Glutamatergic neuron (in vitro differentiated cells): ENCODE measurements at regions not wholly inside any gene's neighbourhood (a gene's known extent, or its start where the extent isn't known, plus 50 kb on each side); places are given as distances from the start of the nearest gene placed in this dataset.

Experiments
- DNase-seq: peaks from one replicate; pipeline ENCODE4 v3.0.0; 2022
- H3K27ac Mint-ChIP-seq: one replicate; pipeline ENCODE4 v1.8.0; 2020; ENCODE audit warnings: mild to moderate bottlenecking, mixed read lengths, inconsistent platforms; ENCODE audit not compliant: unreplicated experiment
- H3K27me3 Mint-ChIP-seq: one replicate; pipeline ENCODE4 v1.8.0; 2020; ENCODE audit warnings: mild to moderate bottlenecking, moderate library complexity, mixed read lengths, inconsistent platforms; ENCODE audit not compliant: unreplicated experiment
- H3K36me3 Mint-ChIP-seq: one replicate; pipeline ENCODE4 v1.8.0; 2020; ENCODE audit warnings: mild to moderate bottlenecking, mixed read lengths, inconsistent platforms; ENCODE audit not compliant: unreplicated experiment
- H3K4me1 Mint-ChIP-seq: one replicate; pipeline ENCODE4 v1.8.0; 2020; ENCODE audit warnings: mild to moderate bottlenecking, low read depth, mixed read lengths, inconsistent platforms; ENCODE audit not compliant: unreplicated experiment
- H3K4me3 Mint-ChIP-seq: one replicate; pipeline ENCODE4 v1.8.0; 2020; ENCODE audit warnings: mild to moderate bottlenecking, mixed read lengths, inconsistent platforms; ENCODE audit not compliant: unreplicated experiment
- H3K9me3 Mint-ChIP-seq: one replicate; pipeline ENCODE4 v1.8.0; 2020; ENCODE audit warnings: mild to moderate bottlenecking, moderate library complexity, mixed read lengths, inconsistent platforms; ENCODE audit not compliant: unreplicated experiment
- TF ChIP-seq, protein P1 (sequence below): fragments of 200-600 bp; sonication (generic); IDR thresholded peaks from one replicate; pipeline ENCODE4 v1.5.0; 2021; ENCODE audit not compliant: partially characterized antibody, unreplicated experiment

DNA sequence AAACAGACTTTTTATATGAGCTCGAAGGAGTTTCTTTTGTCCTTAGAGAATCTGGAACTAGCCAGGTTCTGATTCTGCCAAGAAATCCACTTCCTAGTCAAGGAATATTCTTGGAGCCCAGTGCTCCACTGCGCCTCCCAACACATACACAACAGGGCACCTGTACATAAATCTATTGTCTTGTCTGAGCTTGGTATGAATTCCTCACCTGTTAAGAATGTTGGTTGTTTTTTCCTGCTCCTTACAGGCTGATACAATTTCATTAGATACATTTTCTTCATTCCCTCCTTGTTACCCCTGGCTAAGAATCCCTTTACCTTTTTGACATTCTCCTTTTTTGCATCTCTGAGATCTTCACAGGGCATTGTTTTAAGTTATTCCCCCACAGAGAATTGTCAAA is 56.0 kb upstream of the FZD7 start:
- TF ChIP-seq, protein P1, sequence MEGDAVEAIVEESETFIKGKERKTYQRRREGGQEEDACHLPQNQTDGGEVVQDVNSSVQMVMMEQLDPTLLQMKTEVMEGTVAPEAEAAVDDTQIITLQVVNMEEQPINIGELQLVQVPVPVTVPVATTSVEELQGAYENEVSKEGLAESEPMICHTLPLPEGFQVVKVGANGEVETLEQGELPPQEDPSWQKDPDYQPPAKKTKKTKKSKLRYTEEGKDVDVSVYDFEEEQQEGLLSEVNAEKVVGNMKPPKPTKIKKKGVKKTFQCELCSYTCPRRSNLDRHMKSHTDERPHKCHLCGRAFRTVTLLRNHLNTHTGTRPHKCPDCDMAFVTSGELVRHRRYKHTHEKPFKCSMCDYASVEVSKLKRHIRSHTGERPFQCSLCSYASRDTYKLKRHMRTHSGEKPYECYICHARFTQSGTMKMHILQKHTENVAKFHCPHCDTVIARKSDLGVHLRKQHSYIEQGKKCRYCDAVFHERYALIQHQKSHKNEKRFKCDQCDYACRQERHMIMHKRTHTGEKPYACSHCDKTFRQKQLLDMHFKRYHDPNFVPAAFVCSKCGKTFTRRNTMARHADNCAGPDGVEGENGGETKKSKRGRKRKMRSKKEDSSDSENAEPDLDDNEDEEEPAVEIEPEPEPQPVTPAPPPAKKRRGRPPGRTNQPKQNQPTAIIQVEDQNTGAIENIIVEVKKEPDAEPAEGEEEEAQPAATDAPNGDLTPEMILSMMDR, result no peak
- peaks cover 9% of the 10 kb centered on the region for H3K9me3 Mint-ChIP-seq
- peaks cover 30% of the 10 kb centered on the region for H3K4me1 Mint-ChIP-seq
- no peaks in the 10 kb centered on the region for H3K27me3 Mint-ChIP-seq
- no peak overlapping the region for H3K27ac Mint-ChIP-seq
- no peaks in the 10 kb centered on the region for H3K36me3 Mint-ChIP-seq
- H3K4me3 Mint-ChIP-seq, result peak overlapping the region; percentile 1
- no peak for DNase-seq

DNA sequence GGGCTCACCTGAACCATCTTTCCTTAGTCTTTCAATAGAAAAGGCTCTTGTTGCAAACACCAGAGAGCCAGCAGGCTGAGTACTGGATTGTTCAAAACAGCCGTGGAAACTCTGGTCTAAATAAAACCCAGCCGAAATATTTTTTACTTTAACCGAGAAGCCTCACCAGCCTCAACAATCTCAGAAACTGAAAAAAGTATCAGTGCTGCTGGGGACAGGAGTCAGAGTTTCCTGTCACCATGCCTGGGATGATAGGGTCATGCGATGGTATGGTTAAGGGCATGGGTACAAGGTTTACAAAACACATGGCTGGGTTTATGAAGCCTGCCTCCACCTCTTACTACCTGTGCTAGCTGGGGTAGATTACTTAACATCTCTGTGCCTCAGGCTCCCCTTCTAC is 55.3 kb upstream of the FZD7 start:
- H3K4me3 Mint-ChIP-seq, result no peak overlapping the region
- no peak for DNase-seq
- H3K27me3 Mint-ChIP-seq, result no peaks in the 10 kb centered on the region
- TF ChIP-seq, protein P1, result no peak
- H3K9me3 Mint-ChIP-seq, result peaks cover 9% of the 10 kb centered on the region
- no peak overlapping the region for H3K27ac Mint-ChIP-seq
- peaks cover 32% of the 10 kb centered on the region for H3K4me1 Mint-ChIP-seq
- no peaks in the 10 kb centered on the region for H3K36me3 Mint-ChIP-seq

DNA sequence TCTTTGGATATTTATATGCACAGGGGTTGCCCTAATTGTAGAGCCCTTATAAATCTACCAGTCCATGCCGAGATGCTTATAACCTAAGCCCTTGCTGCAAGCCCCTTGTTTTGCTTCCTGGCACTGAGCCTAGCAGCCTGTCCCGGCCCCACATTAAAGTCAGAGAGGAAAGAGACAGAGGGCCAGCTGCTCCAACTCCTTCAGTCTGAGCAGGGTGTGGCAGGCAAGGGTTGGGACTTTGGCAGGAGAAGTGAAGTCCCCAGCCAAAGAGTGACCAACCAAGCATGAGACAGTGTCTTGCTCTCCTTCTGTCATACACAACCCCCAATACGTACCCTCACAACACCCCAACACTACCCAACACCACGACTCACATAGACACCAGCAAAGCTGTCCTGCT is 54.7 kb upstream of the FZD7 start:
- DNase-seq, result no peak
- TF ChIP-seq, protein P1, result no peak
- Mint-ChIP-seq H3K9me3 (peaks cover 7% of the 10 kb centered on the region), H3K27ac (peak overlapping the region; percentile 36), H3K4me3 (no peak overlapping the region), H3K36me3 (no peaks in the 10 kb centered on the region), H3K4me1 (peaks cover 35% of the 10 kb centered on the region), H3K27me3 (no peaks in the 10 kb centered on the region)

DNA sequence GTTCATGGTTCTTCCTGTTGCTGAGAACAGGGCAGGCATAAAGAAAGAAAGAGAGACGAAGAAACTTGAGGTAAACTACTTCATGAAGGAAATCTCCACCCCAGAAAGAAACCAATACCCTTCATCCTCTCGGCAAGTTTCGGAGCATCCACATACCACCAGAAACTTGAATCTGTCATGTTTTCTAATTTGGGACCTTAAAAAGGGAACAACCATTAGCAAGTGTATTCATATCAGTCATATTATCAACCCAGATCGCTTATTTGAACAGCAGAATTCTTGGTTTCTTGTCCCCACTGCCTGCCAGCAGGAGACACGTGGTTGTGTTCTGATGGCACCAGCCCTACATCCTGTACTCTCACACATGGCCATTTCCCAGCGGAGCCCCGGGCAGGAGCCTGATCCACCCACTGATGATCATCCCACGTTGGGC is 53.2 kb upstream of the FZD7 start:
- Mint-ChIP-seq H3K4me3 (no peak overlapping the region), H3K36me3 (no peaks in the 10 kb centered on the region), H3K4me1 (peaks cover 35% of the 10 kb centered on the region), H3K9me3 (peaks cover 4% of the 10 kb centered on the region), H3K27ac (no peak overlapping the region), H3K27me3 (no peaks in the 10 kb centered on the region)
- TF ChIP-seq, protein P1, result no peak
- DNase-seq, result no peak

DNA sequence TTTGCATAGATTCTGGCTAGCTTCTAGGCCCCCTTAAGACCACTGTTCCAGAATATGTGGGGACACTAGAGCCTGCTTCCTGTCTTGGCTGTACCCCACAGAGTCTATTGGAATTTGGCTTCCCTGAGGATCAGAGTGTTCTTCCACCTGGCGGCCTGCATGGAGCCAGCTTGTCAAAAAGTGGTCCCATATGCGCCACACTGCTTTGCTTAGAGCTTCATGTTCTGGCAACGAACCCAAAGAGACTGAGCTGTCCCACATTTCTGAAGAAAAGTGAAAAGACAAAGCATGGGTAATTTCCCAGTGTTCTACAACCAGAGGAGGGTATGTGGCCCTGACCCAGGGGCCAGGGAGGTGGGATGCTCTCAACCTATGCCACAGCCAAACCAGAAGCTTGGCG is 52.7 kb upstream of the FZD7 start:
- Mint-ChIP-seq H3K27ac (no peak overlapping the region), H3K9me3 (peaks cover 4% of the 10 kb centered on the region), H3K36me3 (no peaks in the 10 kb centered on the region), H3K4me1 (peaks cover 37% of the 10 kb centered on the region), H3K4me3 (no peak overlapping the region), H3K27me3 (no peaks in the 10 kb centered on the region)
- no peak for DNase-seq
- TF ChIP-seq, protein P1, result no peak
